ENCODE measurements at regions not wholly inside any gene's neighbourhood (a gene's known extent, or its start where the extent isn't known, plus 50 kb on each side); places are given as distances from the start of the nearest gene placed in this dataset.

GRCh38 chr10:44860811-44861736 is 50.1 kb upstream of the TMEM72 start:
- no peak for TF ChIP-seq EZH2 (IDR thresholded peaks at IDR 0.05)
- no peak for TF ChIP-seq EZH2phosphoT487 (IDR thresholded peaks at IDR 0.05)
